ENCODE measurements at regions not wholly inside any gene's neighbourhood (a gene's known extent, or its start where the extent isn't known, plus 50 kb on each side); places are given as distances from the start of the nearest gene placed in this dataset.
A peak's percentile ranks its signal among the peaks of the same experiment; 100 is the strongest.

DNA sequence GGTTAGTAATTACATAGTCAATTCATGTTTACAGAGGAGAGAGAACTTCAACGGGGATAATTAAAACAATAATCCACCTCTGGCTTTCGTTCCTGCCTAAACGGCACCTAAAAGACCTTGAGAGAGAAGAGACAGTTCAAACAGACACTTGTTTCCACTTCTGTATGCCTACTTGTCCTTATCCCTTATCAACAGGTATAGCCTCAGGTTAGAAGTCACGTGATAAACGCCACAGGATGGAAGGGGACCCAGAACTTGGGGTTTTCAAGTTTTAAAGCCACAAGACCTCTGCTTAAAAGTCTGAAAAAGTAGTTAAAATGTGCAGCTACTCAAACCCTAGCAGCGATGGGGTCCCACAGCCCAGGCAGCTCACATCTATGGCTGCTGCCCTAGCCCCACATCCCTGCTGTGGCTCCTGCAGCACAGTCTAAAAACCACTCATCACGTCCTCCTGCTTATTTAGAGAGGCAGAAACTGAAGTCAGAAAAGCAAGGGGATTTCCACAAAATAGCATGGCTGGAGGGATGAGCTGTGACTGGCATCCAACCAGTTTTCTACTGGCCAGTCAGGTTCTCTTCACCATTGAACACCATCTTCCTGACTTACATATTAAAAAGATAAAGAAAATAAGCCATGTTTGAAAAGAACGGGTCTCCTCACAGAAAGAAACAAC lies 51.2 kb upstream of the SEC16B start:
- Histone ChIP-seq H3K9me3 (ENCODE audit: control insufficient read depth, low read length) (no peaks in the 10 kb centered on the region), H3K4me3 (ENCODE audit: low read length) (no peak overlapping the region), H3K9ac (ENCODE audit: low read length) (no peak overlapping the region), H3K36me3 (ENCODE audit: control insufficient read depth, insufficient read depth, low read length) (peaks cover 5% of the 10 kb centered on the region), H3K27me3 (ENCODE audit: control insufficient read depth, insufficient read depth, low read length) (no peaks in the 10 kb centered on the region), H3K4me1 (ENCODE audit: control insufficient read depth, insufficient read depth, low read length) (no peaks in the 10 kb centered on the region)

DNA sequence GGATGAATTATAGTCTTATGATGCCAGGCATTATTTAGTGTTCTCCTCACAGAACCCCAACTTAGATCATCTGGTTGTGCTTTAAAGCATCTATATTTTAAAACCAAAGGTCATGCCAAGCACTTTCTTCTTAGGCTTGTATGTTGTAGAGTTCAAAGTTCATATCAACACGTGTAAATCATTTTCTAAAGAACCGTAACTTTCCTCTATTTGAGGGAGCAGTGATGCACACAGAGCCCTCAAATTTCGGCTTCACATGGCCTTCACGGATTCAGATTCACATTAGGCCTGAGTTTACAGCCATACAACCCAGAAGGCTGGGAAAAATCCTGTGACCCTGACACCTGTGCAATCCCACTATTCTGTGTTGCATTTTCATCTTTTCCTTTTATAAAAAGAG lies 52.1 kb upstream of the SEC16B start:
- Histone ChIP-seq H3K27me3 (ENCODE audit: control insufficient read depth, insufficient read depth, low read length) (no peaks in the 10 kb centered on the region), H3K36me3 (ENCODE audit: control insufficient read depth, insufficient read depth, low read length) (peaks cover under 1% of the 10 kb centered on the region), H3K9ac (ENCODE audit: low read length) (no peak overlapping the region), H3K4me1 (ENCODE audit: control insufficient read depth, insufficient read depth, low read length) (no peaks in the 10 kb centered on the region), H3K9me3 (ENCODE audit: control insufficient read depth, low read length) (no peaks in the 10 kb centered on the region), H3K4me3 (ENCODE audit: low read length) (no peak overlapping the region)

DNA sequence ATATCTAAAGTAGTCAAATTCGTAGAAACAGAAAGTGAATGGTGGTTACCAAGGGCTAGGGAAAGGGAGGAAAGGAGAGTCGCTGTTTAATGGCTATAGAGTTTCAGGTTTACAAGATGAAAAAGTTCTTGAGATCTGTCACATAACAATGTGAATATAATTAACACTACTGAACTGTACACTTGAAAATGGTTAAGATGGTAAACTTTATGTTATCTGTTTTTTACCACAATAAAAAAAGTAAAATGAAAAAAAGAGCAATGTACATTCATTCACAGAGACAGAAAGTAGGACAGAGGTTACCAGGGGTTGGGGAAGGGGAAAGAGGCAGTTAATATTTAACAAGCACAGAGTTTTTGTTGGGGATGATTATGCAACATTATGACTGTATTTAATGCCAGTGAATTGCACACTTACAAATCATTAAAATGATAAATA lies 53.3 kb upstream of the SEC16B start:
- H3K4me3 ChIP-seq (ENCODE audit: low read length): no peak overlapping the region
- no peak overlapping the region for H3K9ac ChIP-seq (ENCODE audit: low read length)
- H3K36me3 ChIP-seq (ENCODE audit: control insufficient read depth, insufficient read depth, low read length): no peaks in the 10 kb centered on the region

DNA sequence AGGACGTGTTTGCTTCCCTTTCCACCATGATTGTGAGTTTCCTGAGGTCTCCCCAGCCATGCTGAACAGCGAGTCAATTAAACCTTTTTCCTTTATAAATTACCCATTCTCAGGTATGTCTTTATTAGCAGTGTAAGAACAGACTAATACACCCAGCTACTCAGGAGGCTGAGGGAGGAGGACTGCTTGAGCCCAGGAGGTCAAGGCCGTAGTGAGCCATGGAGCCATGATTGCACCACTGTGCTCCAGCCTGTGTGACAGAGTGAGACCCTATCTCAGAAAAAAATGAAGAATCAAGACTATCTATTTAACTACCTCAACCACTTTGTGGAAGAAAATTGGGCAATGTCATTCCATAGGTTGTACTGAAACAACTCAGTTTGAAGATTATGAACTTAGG lies 54.6 kb upstream of the SEC16B start:
- Histone ChIP-seq H3K9me3 (ENCODE audit: control insufficient read depth, low read length) (no peaks in the 10 kb centered on the region), H3K36me3 (ENCODE audit: control insufficient read depth, insufficient read depth, low read length) (no peaks in the 10 kb centered on the region), H3K9ac (ENCODE audit: low read length) (no peak overlapping the region), H3K4me3 (ENCODE audit: low read length) (no peak overlapping the region), H3K4me1 (ENCODE audit: control insufficient read depth, insufficient read depth, low read length) (no peaks in the 10 kb centered on the region), H3K27me3 (ENCODE audit: control insufficient read depth, insufficient read depth, low read length) (no peaks in the 10 kb centered on the region)

More for the DNA sequence above, 53.3 kb upstream of the SEC16B start:
- no peaks in the 10 kb centered on the region for H3K27me3 ChIP-seq (ENCODE audit: control insufficient read depth, insufficient read depth, low read length)
- no peaks in the 10 kb centered on the region for H3K9me3 ChIP-seq (ENCODE audit: control insufficient read depth, low read length)
- H3K4me1 ChIP-seq (ENCODE audit: control insufficient read depth, insufficient read depth, low read length): no peaks in the 10 kb centered on the region

DNA sequence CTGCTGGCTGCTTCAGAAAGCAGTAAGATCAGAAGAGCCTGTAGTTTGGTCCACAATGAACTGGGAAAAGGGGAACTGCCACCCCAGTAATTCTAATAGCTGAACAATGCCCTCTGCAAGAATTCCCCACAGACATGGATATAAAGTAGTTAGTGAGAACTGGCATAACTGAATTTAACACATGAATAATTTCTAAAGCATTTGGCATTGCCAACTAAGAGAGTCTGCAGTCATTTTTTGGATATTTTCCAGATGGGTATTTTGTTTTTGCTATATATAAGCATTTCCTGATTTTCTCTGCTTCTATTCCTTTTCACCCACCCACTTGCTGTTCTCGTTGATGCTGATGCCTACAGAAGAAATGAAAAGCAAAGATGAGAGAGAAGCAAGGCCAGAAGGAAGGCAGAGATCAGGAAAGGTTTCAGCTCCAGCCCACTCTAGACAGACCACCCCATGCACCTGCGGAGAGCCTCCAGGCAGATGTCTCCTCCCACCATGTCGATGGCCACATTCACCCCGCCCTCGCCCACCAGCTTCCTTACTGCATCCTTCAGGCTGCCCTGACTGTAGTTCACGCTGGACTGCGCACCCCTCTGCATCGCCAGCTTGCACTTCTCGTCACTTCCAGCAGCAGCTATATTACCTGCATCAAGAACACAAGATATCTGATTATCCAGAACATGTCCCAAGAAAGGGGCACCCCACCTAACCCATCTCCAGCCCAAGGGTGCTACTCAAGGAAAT lies 55.9 kb upstream of the SEC16B start:
- Histone ChIP-seq H3K36me3 (ENCODE audit: control insufficient read depth, insufficient read depth, low read length) (no peaks in the 10 kb centered on the region), H3K4me3 (ENCODE audit: low read length) (no peak overlapping the region), H3K9ac (ENCODE audit: low read length) (no peak overlapping the region), H3K9me3 (ENCODE audit: control insufficient read depth, low read length) (no peaks in the 10 kb centered on the region), H3K27me3 (ENCODE audit: control insufficient read depth, insufficient read depth, low read length) (no peaks in the 10 kb centered on the region), H3K4me1 (ENCODE audit: control insufficient read depth, insufficient read depth, low read length) (no peaks in the 10 kb centered on the region)

DNA sequence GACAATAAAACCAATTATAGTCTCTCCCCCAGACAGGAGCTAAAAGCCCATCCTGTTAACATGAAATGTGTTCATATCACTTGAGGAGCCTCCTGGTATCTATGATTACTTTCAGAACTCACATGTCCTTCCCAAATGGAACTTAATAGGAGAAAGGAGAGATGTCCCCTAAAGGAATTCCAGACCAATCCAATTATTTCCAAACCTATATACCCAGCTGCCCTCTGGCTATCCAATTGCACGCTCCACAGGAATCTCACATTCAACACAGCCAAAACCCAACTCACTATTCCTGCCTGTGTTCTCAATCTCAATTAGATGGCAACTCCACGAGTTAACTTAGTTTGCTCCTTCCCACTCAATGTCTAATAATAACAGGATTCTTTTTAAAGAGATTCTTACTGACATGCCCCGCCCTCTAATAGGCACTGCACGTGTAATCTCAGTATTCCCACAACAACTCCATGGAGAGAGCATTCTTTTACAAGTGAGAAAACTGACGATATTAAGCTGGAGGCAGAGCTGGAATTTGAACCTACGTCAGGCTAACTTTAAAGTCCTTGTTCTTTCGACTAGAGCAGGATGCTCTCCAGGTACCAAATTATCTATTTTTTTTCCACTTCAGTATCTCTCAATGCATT lies 59.1 kb upstream of the SEC16B start:
- H3K9me3 ChIP-seq (ENCODE audit: control insufficient read depth, low read length): no peaks in the 10 kb centered on the region
- peaks cover 6% of the 10 kb centered on the region for H3K4me1 ChIP-seq (ENCODE audit: control insufficient read depth, insufficient read depth, low read length)
- H3K27me3 ChIP-seq (ENCODE audit: control insufficient read depth, insufficient read depth, low read length): no peaks in the 10 kb centered on the region
- H3K9ac ChIP-seq (ENCODE audit: low read length): no peak overlapping the region
- no peak overlapping the region for H3K4me3 ChIP-seq (ENCODE audit: low read length)
- H3K36me3 ChIP-seq (ENCODE audit: control insufficient read depth, insufficient read depth, low read length): no peaks in the 10 kb centered on the region

DNA sequence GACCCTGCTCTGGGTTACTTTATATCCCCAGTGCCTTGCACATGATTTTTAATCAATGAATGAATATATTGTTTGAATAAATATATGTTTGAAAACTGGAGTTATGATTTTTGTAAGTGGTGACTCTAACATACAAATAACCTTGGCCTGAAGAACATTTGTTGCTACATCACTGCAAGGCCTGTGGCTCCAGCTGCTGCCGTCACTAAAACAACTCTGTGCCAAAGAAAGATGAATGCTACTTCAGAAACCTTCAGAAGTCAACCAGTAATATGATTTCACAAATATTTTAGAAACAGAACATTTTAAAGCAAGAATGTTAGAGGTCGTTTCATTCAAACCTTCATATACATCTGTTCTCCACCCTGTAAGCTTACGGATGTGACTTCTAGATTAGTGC lies 60.6 kb upstream of the SEC16B start:
- Histone ChIP-seq H3K9me3 (ENCODE audit: control insufficient read depth, low read length) (no peaks in the 10 kb centered on the region), H3K4me1 (ENCODE audit: control insufficient read depth, insufficient read depth, low read length) (peaks cover 6% of the 10 kb centered on the region), H3K4me3 (ENCODE audit: low read length) (no peak overlapping the region), H3K36me3 (ENCODE audit: control insufficient read depth, insufficient read depth, low read length) (no peaks in the 10 kb centered on the region), H3K27me3 (ENCODE audit: control insufficient read depth, insufficient read depth, low read length) (no peaks in the 10 kb centered on the region), H3K9ac (ENCODE audit: low read length) (no peak overlapping the region)

DNA sequence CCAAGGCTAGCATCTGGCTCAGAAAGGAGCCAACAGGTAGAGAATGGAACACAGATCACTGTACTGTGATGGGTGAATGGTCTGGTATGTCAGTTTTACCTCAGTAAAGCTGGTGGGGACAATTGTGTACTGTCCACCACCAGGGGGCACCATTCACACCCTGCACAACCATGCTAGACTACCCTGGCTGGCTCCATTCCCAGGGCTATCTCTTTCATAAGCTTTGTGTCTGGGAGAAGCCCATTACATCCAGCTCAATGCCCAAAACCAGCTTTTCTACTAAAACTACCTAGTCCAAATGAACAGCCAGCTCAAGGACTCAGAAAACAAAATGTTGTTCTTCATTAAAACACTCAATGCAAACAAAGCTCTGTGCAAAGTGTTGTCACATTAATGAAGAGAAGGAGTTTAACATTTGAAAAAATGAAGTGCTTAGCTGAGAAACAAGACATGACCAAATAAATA lies 62.0 kb upstream of the RASAL2 start:
- H3K9me3 ChIP-seq (ENCODE audit: control insufficient read depth, low read length): no peaks in the 10 kb centered on the region
- H3K4me3 ChIP-seq (ENCODE audit: low read length): no peak overlapping the region
- H3K9ac ChIP-seq (ENCODE audit: low read length): no peak overlapping the region
- no peaks in the 10 kb centered on the region for H3K36me3 ChIP-seq (ENCODE audit: control insufficient read depth, insufficient read depth, low read length)
- no peaks in the 10 kb centered on the region for H3K27me3 ChIP-seq (ENCODE audit: control insufficient read depth, insufficient read depth, low read length)
- H3K4me1 ChIP-seq (ENCODE audit: control insufficient read depth, insufficient read depth, low read length): peaks cover 6% of the 10 kb centered on the region

DNA sequence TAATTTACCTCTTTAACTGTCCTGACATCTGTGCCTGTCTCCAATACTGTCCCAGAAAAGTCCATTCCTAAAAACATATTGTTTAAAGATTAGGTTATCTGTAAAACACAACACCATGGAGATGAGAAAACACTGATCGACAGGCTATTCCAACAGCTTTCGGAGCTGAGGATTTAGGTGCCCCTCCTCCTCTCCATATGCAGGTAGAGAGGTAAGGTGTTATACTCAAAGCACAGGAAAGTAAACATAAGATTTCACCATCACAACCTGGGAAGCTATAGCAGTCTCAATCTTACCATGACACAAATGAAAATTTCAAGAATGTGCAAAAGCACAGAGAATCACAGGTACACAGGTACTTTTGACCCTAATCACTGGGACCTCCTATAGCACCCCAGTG lies 60.9 kb upstream of the RASAL2 start:
- no peaks in the 10 kb centered on the region for H3K36me3 ChIP-seq (ENCODE audit: control insufficient read depth, insufficient read depth, low read length)
- H3K9me3 ChIP-seq (ENCODE audit: control insufficient read depth, low read length): no peaks in the 10 kb centered on the region
- H3K9ac ChIP-seq (ENCODE audit: low read length): no peak overlapping the region
- peaks cover 10% of the 10 kb centered on the region for H3K4me1 ChIP-seq (ENCODE audit: control insufficient read depth, insufficient read depth, low read length)
- H3K27me3 ChIP-seq (ENCODE audit: control insufficient read depth, insufficient read depth, low read length): no peaks in the 10 kb centered on the region
- no peak overlapping the region for H3K4me3 ChIP-seq (ENCODE audit: low read length)

DNA sequence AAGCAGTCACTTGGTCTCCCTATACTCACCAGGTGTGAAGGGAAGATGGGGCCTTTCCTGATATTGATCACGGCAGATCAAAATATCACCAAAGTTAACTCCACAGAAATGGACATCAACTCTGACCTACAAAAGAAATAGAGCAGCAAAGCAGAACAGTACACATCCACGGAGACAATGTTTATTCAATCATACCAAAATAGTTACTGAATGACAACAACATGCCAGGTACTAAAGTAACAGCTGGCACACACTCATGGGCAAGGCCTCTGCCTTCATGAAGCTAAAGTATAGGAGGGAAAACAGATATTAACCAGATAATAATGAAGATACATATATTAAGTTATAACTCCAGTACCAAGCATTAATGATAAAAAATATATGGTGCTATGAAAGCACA lies 59.2 kb upstream of the RASAL2 start:
- Histone ChIP-seq H3K27me3 (ENCODE audit: control insufficient read depth, insufficient read depth, low read length) (no peaks in the 10 kb centered on the region), H3K9ac (ENCODE audit: low read length) (no peak overlapping the region), H3K36me3 (ENCODE audit: control insufficient read depth, insufficient read depth, low read length) (no peaks in the 10 kb centered on the region), H3K4me3 (ENCODE audit: low read length) (no peak overlapping the region), H3K4me1 (ENCODE audit: control insufficient read depth, insufficient read depth, low read length) (peaks cover 16% of the 10 kb centered on the region), H3K9me3 (ENCODE audit: control insufficient read depth, low read length) (no peaks in the 10 kb centered on the region)

DNA sequence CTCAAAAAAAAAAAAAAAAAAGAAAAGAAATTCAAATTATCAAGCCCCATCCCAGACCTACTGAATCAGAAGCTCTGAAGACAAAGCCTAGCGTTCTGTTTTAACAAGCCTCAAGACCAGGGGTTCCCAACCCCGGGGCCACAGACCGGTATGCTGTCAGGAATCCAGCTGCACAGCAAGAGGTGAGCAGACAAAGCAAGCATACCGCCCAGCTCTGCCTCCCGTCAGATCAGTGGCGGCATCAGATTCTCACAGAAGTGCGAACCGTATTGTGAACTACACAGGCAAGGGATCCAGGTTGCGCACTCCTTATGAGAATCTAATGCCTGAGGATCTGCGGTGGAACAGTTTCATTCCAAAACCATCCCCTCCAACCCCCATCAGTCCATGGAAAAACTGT lies 57.8 kb upstream of the RASAL2 start:
- Histone ChIP-seq H3K36me3 (ENCODE audit: control insufficient read depth, insufficient read depth, low read length) (no peaks in the 10 kb centered on the region), H3K4me1 (ENCODE audit: control insufficient read depth, insufficient read depth, low read length) (peaks cover 16% of the 10 kb centered on the region), H3K9me3 (ENCODE audit: control insufficient read depth, low read length) (no peaks in the 10 kb centered on the region), H3K9ac (ENCODE audit: low read length) (no peak overlapping the region), H3K27me3 (ENCODE audit: control insufficient read depth, insufficient read depth, low read length) (no peaks in the 10 kb centered on the region), H3K4me3 (ENCODE audit: low read length) (no peak overlapping the region)

DNA sequence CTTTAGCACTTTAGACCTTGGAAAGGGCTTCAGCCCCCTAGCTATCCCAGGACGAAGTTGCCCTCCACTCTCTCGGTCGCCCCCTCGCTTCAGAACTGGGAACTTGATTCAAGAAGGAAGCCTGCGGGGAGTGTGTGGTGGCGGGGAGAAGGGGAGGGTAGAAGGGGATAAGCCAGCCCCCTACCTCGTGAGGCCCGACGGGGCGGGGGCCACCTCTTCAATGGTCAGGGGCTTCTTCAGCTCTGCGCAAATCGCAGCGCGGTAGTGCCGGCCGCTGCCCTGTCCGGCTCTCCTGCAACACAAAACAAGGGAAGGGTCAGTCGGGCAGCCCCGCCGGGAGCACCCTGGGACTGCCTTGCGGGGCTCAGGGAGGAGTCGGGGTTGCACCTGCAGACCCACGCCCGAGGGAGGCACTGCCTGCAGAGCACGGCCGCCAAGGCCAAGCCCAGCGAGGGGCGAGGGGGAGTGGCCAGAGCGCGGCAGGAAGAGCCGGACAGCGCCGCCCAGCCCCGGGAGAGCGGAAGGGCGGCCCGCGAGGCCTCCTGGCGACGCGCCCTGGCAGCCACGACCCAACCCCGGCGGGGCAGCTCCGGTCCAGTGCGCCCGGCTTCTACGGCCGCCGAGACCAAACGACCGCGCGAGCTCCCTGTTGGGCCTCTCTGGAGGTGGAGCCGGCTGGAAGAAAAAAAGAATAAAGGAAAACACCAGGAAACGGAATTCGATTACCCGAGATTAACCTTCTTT lies 56.2 kb upstream of the RASAL2 start:
- peak overlapping the region; percentile 77 for H3K9ac ChIP-seq (ENCODE audit: low read length)
- peaks cover 10% of the 10 kb centered on the region for H3K4me1 ChIP-seq (ENCODE audit: control insufficient read depth, insufficient read depth, low read length)
- no peaks in the 10 kb centered on the region for H3K9me3 ChIP-seq (ENCODE audit: control insufficient read depth, low read length)

More for the DNA sequence above, 56.2 kb upstream of the RASAL2 start:
- no peaks in the 10 kb centered on the region for H3K36me3 ChIP-seq (ENCODE audit: control insufficient read depth, insufficient read depth, low read length)
- H3K4me3 ChIP-seq (ENCODE audit: low read length): peak overlapping the region; percentile 52
- H3K27me3 ChIP-seq (ENCODE audit: control insufficient read depth, insufficient read depth, low read length): no peaks in the 10 kb centered on the region
